Prostate gland (tissue), 2 donors: ENCODE measurements at regions not wholly inside any gene's neighbourhood (a gene's known extent, or its start where the extent isn't known, plus 50 kb on each side); places are given as distances from the start of the nearest gene placed in this dataset.

Experiments
- CTCF ChIP-seq, 4 experiments: fragments of 200-600 bp in 2 of 4; fragments of 450-650 bp in 2 of 4; sonication (generic) in 2 of 4; IDR thresholded peaks; 1 replicate in 3 of 4; 2 replicates in 1 of 4; pipeline ENCODE4 v1.5.1; 2016 to 2019; ENCODE audit warnings: antibody characterized with exemption in 4 of 4, mild to moderate bottlenecking in 2 of 4, moderate library complexity in 2 of 4
- POLR2A ChIP-seq: fragments of 450-650 bp; IDR thresholded peaks from one replicate; pipeline ENCODE4 v1.6.1; 2016; ENCODE audit warnings: antibody characterized with exemption, mild to moderate bottlenecking

GRCh38 chr18:39365836-39366485 is 1800.4 kb upstream of the CELF4 start:
- no peak for TF ChIP-seq POLR2A
- TF ChIP-seq CTCF (IDR thresholded peaks at IDR 0.05): no peak
